Fibroblast of skin of left biceps (primary cell): ENCODE measurements at regions not wholly inside any gene's neighbourhood (a gene's known extent, or its start where the extent isn't known, plus 50 kb on each side); places are given as distances from the start of the nearest gene placed in this dataset.
"Not testable (repeated sequence)": the region's sequence is repeated elsewhere in the genome, so short reads cannot be mapped to it uniquely, and the experiment has no call there.

ENCODE experiments used
- DNase-seq, 2 experiments: peaks; one replicate each; pipeline ENCODE4 v3.0.0-alpha.2; 2013; ENCODE audit warnings: low read depth in 2 of 2

GRCh38 chr20:57770852-57771720 is 61.3 kb upstream of the PMEPA1 start:
- DNase-seq = no peak

GRCh38 chr20:57770401-57770800 is 60.6 kb upstream of the PMEPA1 start:
- DNase-seq = not testable (repeated sequence)

- no peak for DNase-seq
Measured at GRCh38 chr20:57769756-57770155, 59.9 kb upstream of the PMEPA1 start.

- no peak for DNase-seq
Measured at GRCh38 chr20:57768519-57768918, 58.7 kb upstream of the PMEPA1 start.

GRCh38 chr20:57767441-57767840 is 57.6 kb upstream of the PMEPA1 start:
- DNase-seq = no peak

GRCh38 chr20:57763235-57763595 is 53.4 kb upstream of the PMEPA1 start:
- DNase-seq = no peak

GRCh38 chr20:57762531-57763234 is 52.9 kb upstream of the PMEPA1 start:
- no peak for DNase-seq

GRCh38 chr20:57761413-57761734 is 51.6 kb upstream of the PMEPA1 start:
- no peak for DNase-seq

GRCh38 chr20:57760698-57761412 is 51.0 kb upstream of the PMEPA1 start:
- DNase-seq = no peak

- DNase-seq = no peak
Measured at GRCh38 chr20:57759724-57760123, 49.9 kb upstream of the PMEPA1 start.
